ENCODE measurements at regions not wholly inside any gene's neighbourhood (a gene's known extent, or its start where the extent isn't known, plus 50 kb on each side); places are given as distances from the start of the nearest gene placed in this dataset.

DNA sequence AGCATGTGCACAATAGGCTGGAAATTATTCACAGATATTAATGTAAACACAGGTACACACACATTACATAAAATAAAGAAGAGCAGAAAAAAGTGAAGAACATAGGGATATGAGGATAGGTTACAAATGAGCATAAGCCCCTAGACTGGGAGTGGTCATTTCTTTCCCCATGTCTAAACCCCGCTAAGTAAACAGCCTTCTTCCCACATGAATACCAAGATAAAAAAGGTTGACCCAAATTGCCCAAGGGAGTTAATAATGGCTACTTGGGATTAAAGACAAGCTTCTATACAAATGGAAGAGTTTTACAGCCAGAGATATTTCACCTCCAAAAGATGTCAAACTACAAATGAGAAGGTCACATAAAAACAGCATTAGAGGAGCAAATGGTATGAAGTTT, 527.1 kb upstream of the CELF2 start:
- WGBS (ENCODE audit: insufficient coverage): no CpG with 5 or more reads among the region's 1 CpG
- peaks cover 3 to 31% of the 10 kb centered on the region in 2 donors for H3K27me3 Mint-ChIP-seq (ENCODE audit: low read depth in 2 of 2)

GRCh38 chr10:10492420-10492819, 525.3 kb upstream of the CELF2 start:
- no peaks in the 10 kb centered on the region for H3K36me3 Mint-ChIP-seq
- no peak for ATAC-seq
- H3K4me1 ChIP-seq (ENCODE audit: control insufficient read depth, insufficient read depth, low read length): no peaks in the 10 kb centered on the region
- intact Hi-C loops (cut with micrococcal nuclease): no loop called here
- DNase-seq: no peak
- H3K36me3 ChIP-seq (ENCODE audit: control insufficient read depth, insufficient read depth, low read length): no peaks in the 10 kb centered on the region
- TF ChIP-seq, protein P1, sequence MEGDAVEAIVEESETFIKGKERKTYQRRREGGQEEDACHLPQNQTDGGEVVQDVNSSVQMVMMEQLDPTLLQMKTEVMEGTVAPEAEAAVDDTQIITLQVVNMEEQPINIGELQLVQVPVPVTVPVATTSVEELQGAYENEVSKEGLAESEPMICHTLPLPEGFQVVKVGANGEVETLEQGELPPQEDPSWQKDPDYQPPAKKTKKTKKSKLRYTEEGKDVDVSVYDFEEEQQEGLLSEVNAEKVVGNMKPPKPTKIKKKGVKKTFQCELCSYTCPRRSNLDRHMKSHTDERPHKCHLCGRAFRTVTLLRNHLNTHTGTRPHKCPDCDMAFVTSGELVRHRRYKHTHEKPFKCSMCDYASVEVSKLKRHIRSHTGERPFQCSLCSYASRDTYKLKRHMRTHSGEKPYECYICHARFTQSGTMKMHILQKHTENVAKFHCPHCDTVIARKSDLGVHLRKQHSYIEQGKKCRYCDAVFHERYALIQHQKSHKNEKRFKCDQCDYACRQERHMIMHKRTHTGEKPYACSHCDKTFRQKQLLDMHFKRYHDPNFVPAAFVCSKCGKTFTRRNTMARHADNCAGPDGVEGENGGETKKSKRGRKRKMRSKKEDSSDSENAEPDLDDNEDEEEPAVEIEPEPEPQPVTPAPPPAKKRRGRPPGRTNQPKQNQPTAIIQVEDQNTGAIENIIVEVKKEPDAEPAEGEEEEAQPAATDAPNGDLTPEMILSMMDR (IDR thresholded peaks at IDR 0.05): no peak
- no peaks in the 10 kb centered on the region for H3K4me1 Mint-ChIP-seq
- peaks cover 12 to 25% of the 10 kb centered on the region in 2 donors for H3K27me3 Mint-ChIP-seq (ENCODE audit: low read depth in 2 of 2)
- no peaks in the 10 kb centered on the region for H3K9me3 ChIP-seq (ENCODE audit: control insufficient read depth, insufficient read depth, low read length)
- WGBS (ENCODE audit: insufficient coverage): 60% methylated on average over 2 of the region's 3 CpGs
- no peaks in the 10 kb centered on the region for H3K27me3 ChIP-seq (ENCODE audit: control insufficient read depth, insufficient read depth, low read length)
- H3K9me3 Mint-ChIP-seq: peaks cover 0 to 4% of the 10 kb centered on the region in 2 donors
- no peak overlapping the region for H3K4me3 ChIP-seq (ENCODE audit: low read length)
- no peak overlapping the region for H3K4me3 Mint-ChIP-seq
- H3K27ac Mint-ChIP-seq: no peak overlapping the region
- no peak overlapping the region for H3K27ac ChIP-seq (ENCODE audit: low read length)

More for the DNA sequence above, 527.1 kb upstream of the CELF2 start:
- Mint-ChIP-seq H3K36me3 (no peaks in the 10 kb centered on the region), H3K4me1 (no peaks in the 10 kb centered on the region), H3K27ac (no peak overlapping the region), H3K9me3 (no peaks in the 10 kb centered on the region), H3K4me3 (no peak overlapping the region)
- Histone ChIP-seq H3K27ac (ENCODE audit: low read length) (no peak overlapping the region), H3K4me1 (ENCODE audit: control insufficient read depth, insufficient read depth, low read length) (no peaks in the 10 kb centered on the region), H3K4me3 (ENCODE audit: low read length) (no peak overlapping the region), H3K36me3 (ENCODE audit: control insufficient read depth, insufficient read depth, low read length) (no peaks in the 10 kb centered on the region), H3K27me3 (ENCODE audit: control insufficient read depth, insufficient read depth, low read length) (no peaks in the 10 kb centered on the region), H3K9me3 (ENCODE audit: control insufficient read depth, insufficient read depth, low read length) (no peaks in the 10 kb centered on the region)
- no peak for DNase-seq
- intact Hi-C loops (cut with micrococcal nuclease): no loop called here
- TF ChIP-seq, protein P1 (IDR thresholded peaks at IDR 0.05): no peak
- ATAC-seq: no peak

DNA sequence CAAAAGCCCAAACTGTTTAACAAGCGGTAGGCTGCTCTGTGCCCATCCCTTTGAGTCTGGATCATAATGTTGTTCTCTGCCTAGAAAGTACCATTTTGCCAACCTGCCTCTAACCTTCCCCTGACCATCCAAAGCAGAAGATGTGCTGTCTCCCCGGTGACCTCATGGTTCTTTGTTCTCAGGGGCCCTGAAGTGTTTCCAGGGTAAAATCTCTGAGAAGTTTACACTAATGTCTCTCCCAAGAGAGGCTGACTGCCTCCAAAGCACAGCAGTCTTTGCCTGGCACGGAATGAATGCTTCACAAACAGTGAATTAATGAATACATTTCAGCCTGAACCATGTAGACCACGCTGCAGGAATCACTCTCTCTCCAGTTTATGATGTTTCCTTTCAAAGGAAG, 523.8 kb upstream of the CELF2 start:
- Mint-ChIP-seq H3K36me3 (no peaks in the 10 kb centered on the region), H3K9me3 (peaks cover 3 to 7% of the 10 kb centered on the region in 2 donors), H3K4me1 (no peaks in the 10 kb centered on the region), H3K27ac (no peak overlapping the region), H3K27me3 (ENCODE audit: low read depth in 2 of 2) (peaks cover 17 to 19% of the 10 kb centered on the region in 2 donors), H3K4me3 (no peak overlapping the region)
- Histone ChIP-seq H3K4me1 (ENCODE audit: control insufficient read depth, insufficient read depth, low read length) (no peaks in the 10 kb centered on the region), H3K27ac (ENCODE audit: low read length) (no peak overlapping the region), H3K36me3 (ENCODE audit: control insufficient read depth, insufficient read depth, low read length) (no peaks in the 10 kb centered on the region), H3K9me3 (ENCODE audit: control insufficient read depth, insufficient read depth, low read length) (no peaks in the 10 kb centered on the region), H3K4me3 (ENCODE audit: low read length) (no peak overlapping the region), H3K27me3 (ENCODE audit: control insufficient read depth, insufficient read depth, low read length) (no peaks in the 10 kb centered on the region)
- WGBS (ENCODE audit: insufficient coverage): 67% methylated on average over 4 of the region's 4 CpGs
- DNase-seq (no peak), ATAC-seq (no peak)
- intact Hi-C loops (cut with micrococcal nuclease): no loop called here
- TF ChIP-seq, protein P1 (IDR thresholded peaks at IDR 0.05): no peak

DNA sequence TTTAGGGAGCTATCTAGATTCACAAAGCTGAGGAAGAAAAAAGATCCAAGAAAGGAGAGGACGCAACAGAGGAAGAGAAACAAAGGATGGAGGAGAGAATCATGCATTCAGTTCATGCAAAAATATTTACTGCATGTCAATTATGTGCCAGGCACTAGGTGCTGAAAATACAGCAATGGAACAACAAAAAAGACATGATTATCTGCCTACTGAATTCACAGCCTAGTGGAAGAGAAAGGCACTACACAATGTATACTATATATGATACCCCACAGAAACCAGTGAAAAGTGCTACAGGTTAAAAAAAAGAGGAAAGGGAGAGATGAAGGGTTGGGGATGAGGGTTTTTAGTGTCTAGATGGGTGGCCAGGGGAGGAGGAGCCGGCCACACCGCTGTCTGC, 520.4 kb upstream of the CELF2 start:
- DNase-seq (no peak), ATAC-seq (no peak)
- Mint-ChIP-seq H3K4me3 (no peak overlapping the region), H3K27me3 (ENCODE audit: low read depth in 2 of 2) (peaks cover under 1 to 17% of the 10 kb centered on the region in 2 donors), H3K36me3 (no peaks in the 10 kb centered on the region), H3K27ac (no peak overlapping the region), H3K9me3 (peaks cover 3 to 7% of the 10 kb centered on the region in 2 donors), H3K4me1 (no peaks in the 10 kb centered on the region)
- Histone ChIP-seq H3K4me3 (ENCODE audit: low read length) (no peak overlapping the region), H3K27me3 (ENCODE audit: control insufficient read depth, insufficient read depth, low read length) (no peaks in the 10 kb centered on the region), H3K36me3 (ENCODE audit: control insufficient read depth, insufficient read depth, low read length) (no peaks in the 10 kb centered on the region), H3K27ac (ENCODE audit: low read length) (no peak overlapping the region), H3K4me1 (ENCODE audit: control insufficient read depth, insufficient read depth, low read length) (no peaks in the 10 kb centered on the region), H3K9me3 (ENCODE audit: control insufficient read depth, insufficient read depth, low read length) (no peaks in the 10 kb centered on the region)
- intact Hi-C loops (cut with micrococcal nuclease): no loop called here
- TF ChIP-seq, protein P1 (IDR thresholded peaks at IDR 0.05): no peak
- 93% methylated on average over 3 of the region's 3 CpGs for WGBS (ENCODE audit: insufficient coverage)
